GM19467 (cell line): ENCODE measurements at regions not wholly inside any gene's neighbourhood (a gene's known extent, or its start where the extent isn't known, plus 50 kb on each side); places are given as distances from the start of the nearest gene placed in this dataset.

Experiments
- ATAC-seq: cut with Tn5 transposase; IDR thresholded peaks from one replicate; pipeline ENCODE4 v1.9.1; 2021; ENCODE audit warnings: mild to moderate bottlenecking, moderate library complexity; ENCODE audit not compliant: unreplicated experiment

- no peak for ATAC-seq
Observed at GRCh38 chr1:239025223-239025622, 361.1 kb upstream of the CHRM3 start.

DNA sequence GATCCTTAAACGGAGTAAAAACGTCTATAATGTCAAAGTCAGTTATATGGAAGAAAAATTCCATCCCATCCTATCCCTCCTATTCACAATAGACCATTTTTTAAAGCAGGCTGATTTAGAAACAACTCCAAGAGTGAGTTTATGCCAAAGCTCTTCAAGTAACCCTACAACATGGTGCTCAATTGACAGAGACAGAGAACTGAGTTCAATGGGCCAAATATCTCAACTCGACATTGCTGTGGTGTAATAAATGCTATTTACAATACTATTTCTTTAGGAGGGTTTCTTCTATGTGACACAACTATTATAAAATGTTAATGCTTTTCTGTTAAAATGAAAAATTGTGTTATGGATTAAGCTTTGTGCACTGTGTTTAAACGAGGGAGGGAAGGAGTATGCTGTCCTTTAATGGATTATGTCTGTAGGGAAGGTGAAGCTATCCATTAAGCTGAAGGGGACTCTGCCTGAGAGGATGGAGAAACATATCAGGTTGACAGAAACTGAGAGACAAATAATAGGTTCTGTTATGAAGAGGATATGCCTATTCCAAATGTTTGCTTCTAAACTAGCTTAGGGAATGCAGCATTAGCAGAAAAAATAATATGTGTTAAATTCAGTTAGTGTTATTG lies 362.5 kb upstream of the CHRM3 start:
- ATAC-seq: no peak

- ATAC-seq: no peak
Observed at GRCh38 chr1:239016337-239016736, 370.0 kb upstream of the CHRM3 start.

DNA sequence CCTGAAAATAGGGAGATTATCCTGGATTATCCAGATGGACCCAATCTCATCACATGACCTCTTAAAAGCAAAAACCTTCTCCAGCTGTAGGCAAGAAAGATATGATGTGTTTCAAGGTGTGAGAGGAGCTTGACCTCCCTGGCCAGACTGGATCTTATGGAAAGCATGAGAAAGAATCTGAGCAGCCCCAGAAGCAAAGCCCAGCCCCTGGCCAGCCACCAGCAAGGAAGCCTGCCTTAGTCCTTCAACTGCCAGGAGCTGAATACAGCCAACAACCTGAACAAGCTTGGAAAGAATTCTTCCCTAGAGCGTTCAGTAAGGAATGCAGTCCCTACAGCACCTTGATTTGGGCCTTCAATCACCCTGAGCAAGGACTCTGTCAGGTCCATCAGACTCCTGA lies 375.0 kb upstream of the CHRM3 start:
- ATAC-seq: no peak

DNA sequence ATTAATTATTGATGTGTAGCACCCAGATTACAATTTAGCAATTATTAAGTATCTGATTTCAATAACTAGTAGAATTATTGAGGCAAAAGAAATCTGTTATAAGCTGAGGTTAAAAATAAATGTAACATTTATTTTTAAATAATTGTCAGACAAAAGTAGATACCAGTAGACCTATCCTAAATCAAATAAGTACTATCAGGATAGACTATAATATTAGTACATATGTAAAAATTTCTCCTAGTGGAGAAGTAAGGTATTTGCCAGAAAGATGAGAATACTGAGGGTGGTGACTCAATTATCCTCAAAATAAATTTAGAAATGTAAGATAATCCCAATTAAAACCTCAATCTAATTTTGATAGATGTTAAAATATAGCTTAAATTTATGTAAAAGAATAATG lies 377.8 kb upstream of the CHRM3 start:
- no peak for ATAC-seq

DNA sequence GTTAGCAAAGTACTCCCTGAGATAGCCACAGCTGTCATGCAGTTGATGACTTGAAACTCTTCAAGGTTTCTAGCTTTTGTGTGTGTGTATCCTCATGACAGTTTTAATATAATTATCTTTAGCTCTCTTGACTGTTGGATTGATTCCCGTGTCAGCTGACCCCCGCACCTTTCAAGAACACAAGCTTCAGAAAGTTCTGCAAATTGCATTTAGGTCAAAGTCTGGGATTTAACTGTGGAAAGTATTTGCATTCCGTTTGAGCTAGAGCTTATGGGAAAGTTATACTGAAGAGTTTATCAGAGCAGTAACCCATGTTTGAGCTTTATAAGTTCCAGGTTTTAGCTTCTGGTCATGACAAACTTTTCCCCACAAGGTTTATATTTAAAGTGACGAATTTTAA lies 380.1 kb upstream of the CHRM3 start:
- ATAC-seq: no peak

DNA sequence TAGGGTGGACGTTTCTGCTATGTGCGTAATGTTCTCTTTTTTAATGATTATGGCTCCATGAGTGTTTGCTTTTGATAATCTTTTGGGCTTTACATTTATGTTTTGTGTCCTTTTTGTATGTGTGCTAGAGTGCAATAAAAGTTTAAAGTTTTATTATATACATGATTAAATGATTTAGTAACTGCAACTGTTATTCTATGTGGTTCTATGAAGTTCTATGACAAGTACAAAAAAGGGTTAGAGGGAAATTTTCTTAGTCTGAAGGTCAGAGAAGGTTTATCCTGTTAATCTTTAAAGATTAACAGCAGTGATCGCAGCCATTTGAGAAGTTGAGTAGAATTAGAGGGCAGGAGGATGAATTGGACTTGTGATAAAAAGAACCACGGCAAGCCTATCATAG lies 386.4 kb upstream of the CHRM3 start:
- ATAC-seq: no peak

DNA sequence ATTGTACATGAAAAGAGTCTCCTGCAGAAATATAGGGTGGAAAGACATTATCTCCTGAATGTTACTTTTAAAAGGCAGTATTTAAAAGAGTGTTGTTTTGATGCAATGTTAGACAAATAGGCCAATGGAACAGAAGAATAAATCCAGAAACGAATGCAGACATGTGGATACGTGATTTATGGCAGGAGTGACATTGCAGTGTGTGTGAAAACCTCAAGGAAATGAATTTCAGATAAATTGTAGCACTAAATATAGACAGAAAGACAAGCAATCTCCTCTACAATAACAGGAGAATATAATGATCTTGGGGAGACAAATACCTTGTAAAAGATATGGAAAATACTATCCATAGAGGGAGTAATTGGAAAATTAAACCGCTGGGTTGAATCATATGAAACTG lies 387.8 kb upstream of the CHRM3 start:
- no peak for ATAC-seq

DNA sequence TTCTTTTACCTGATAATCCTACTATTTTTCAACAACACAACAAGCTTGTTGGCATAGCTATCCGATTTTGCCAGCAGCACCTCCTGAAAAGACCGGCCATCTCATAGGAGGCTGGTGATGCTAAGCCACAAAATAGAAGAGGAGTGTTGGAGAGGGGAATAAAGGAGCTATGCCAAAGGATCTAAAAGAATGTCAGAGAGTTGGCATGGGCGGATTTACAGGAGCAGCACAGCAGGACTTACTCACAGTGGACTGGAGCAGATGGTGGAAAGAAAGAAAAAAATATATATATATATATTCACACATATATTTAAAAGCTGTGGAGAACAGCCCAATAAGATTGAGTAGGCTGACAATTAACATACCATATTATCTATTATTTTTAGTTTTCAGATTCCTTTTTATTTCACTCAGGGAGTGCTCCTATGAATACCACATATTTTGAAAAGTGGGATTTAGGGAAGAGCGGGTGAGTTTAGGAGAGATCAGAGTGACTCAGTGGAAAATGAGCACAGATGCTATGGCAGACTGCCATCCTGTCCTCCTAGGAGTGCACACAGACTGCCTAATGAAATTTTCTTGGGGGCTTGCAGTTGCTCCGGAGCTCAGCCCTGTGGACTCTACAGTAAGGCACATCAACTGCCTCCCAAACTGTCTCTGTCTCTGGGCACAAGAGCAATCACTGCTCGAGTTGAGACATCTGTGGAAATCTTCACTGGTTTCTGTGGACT lies 394.4 kb upstream of the CHRM3 start:
- ATAC-seq: no peak

DNA sequence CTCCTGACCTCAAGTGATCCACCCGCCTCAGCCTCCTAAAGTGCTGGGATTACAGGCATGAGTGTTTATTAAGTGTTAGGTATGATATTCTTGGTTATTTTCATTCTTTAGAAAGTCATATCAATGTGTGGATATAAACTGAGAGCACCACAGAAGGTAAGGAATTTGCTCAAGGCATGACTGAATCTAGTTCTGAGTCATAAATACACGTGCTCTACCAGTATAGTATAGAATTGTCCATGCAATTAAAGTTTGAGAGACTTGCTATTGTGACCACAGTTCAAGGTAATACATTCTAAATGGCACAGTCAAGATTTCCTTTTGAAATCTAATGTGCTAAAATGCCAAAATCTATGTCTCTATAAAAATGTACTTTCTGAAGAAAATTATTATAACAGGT lies 401.1 kb upstream of the CHRM3 start:
- ATAC-seq: no peak

GRCh38 chr1:238982736-238983135 lies 403.6 kb upstream of the CHRM3 start:
- ATAC-seq: no peak

DNA sequence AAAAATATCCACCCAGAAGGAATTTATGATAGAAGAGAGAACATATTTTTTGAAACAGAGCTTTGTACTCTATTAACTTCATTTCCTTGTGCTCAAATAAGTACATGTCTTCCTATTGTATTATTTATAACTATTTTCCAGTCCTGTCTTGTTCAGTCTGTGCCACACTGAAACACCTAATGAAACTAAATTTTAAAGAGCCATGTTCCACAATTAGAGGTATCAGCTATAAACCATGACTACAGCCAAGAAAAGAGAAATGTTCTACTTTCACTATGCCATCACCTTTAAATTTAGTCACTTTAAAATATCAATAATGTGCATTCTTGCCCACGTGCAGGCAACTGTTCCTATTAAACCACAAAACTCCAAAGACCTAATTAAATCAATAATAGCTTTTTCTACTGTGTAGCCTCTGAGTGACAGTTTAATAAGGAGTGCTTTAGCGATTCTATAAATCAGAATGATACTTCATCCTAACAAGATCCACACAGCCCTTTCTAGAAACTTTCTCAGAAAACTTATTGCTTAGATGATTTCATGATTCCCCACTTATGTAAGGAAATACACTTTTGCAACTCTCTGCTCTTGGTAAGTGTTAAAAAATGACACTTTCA lies 404.9 kb upstream of the CHRM3 start:
- no peak for ATAC-seq

DNA sequence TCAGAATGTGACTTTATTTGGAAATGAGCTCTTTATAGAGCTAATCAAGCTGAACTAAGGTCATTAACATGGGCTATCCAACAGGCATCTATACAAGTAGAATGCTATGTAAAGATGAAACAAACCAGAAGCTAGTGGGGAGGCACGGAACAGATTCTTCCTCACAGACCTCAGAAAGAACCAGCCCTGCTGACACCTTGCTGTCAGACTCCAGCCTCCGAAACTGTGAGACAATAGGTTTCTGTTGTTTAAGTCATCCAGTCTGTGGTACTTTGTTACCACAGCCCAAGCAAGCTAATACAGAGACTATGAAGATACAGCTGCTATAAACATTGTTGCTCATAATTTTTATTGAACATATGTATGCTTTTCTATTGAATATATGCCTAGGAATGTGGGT lies 406.3 kb upstream of the CHRM3 start:
- ATAC-seq: no peak

GRCh38 chr1:238964631-238965030 lies 421.7 kb upstream of the CHRM3 start:
- no peak for ATAC-seq

GRCh38 chr1:238962941-238963340 lies 423.4 kb upstream of the CHRM3 start:
- ATAC-seq: no peak

GRCh38 chr1:238961790-238962189 lies 424.6 kb upstream of the CHRM3 start:
- ATAC-seq: no peak

- no peak for ATAC-seq
Observed at GRCh38 chr1:238960071-238960470, 426.3 kb upstream of the CHRM3 start.

GRCh38 chr1:238955934-238956333 lies 430.4 kb upstream of the CHRM3 start:
- ATAC-seq: no peak

- no peak for ATAC-seq
Observed at GRCh38 chr1:238954865-238955264, 431.5 kb upstream of the CHRM3 start.

DNA sequence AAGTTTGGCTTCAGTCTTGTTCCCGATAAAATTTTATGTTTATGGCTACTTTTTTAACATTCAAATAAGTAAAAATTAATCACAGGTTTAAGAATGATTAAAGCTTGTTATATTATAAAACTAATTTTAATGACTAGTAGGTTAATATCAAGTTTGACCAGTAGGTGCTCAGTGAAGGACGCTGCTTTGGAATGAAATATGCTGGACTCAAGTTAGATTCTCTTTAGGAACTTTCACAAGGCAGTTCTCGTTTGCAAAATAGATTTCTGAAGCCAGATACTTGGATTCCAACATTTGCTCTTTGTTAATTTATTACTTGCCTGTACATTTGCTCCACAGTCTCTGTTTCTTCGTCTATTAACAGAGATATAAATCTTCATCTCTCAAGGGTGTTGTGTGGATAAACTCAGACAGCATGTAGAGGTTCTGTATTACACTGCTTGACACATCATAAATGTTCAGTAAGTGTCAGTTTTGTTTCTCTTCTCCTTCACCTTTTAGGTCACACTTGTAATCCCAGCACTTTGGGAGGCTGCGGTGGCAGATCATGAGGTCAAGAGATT lies 432.8 kb upstream of the CHRM3 start:
- no peak for ATAC-seq

DNA sequence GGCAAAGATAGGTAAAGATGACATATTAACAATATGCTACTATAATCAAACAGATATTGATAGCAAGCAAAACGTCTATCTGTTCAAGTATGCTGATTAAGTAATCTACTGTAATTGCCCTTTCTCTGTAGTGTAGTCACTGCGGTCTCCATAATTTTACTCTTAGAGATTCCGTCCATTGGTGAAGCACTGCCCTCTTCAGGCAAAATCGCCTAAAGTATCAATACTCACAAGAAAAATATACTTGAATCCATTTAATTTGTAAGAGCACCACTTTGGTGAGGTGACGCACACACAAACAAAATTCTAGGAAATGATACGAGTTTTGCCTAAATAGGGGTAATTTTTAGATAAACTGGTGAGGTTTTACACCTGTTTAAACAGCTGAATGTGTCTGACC lies 434.6 kb upstream of the CHRM3 start:
- no peak for ATAC-seq

- no peak for ATAC-seq
Observed at GRCh38 chr1:238950784-238951183, 435.6 kb upstream of the CHRM3 start.
